GM12891 (cell line): ENCODE measurements at regions not wholly inside any gene's neighbourhood (a gene's known extent, or its start where the extent isn't known, plus 50 kb on each side); places are given as distances from the start of the nearest gene placed in this dataset.

ENCODE experiments used
- PAX5 ChIP-seq: IDR thresholded peaks from 2 replicates; pipeline ENCODE4 v1.6.1; 2011; ENCODE audit warnings: low read length, moderate library complexity, mild to moderate bottlenecking; ENCODE audit not compliant: insufficient read depth, severe bottlenecking
- POLR2A ChIP-seq: IDR thresholded peaks from 2 replicates; pipeline ENCODE4 v1.6.1; 2011; ENCODE audit warnings: low read depth, low read length, control low read depth
- POLR2AphosphoS5 ChIP-seq: IDR thresholded peaks from 2 replicates; pipeline ENCODE4 v1.6.1; 2011; ENCODE audit warnings: low read depth, low read length, control low read depth
- TAF1 ChIP-seq: IDR thresholded peaks from 2 replicates; pipeline ENCODE4 v1.6.1; 2011; ENCODE audit warnings: low read depth, low read length, control low read depth

GRCh38 chr7:12052211-12052610 is 158.9 kb upstream of the TMEM106B start:
- TF ChIP-seq POLR2A (no peak), POLR2AphosphoS5 (no peak), TAF1 (no peak), PAX5 (no peak)
